ENCODE measurements at regions not wholly inside any gene's neighbourhood (a gene's known extent, or its start where the extent isn't known, plus 50 kb on each side); places are given as distances from the start of the nearest gene placed in this dataset.

GRCh38 chr4:73001885-73002284 is 67.6 kb downstream of the COX18 start:
- no peak for ATAC-seq
- no TSS peak for BruUV-seq (replicated peaks)

GRCh38 chr4:72997409-72997808 is 72.1 kb downstream of the COX18 start:
- H3K27me3 ChIP-seq (ENCODE audit: control insufficient read depth in 2 of 2, insufficient read depth in 2 of 2, low read length in 2 of 2), result 0 out of 5 replicates have a peak, but pooled peaks cover 2 to 4% of the 10 kb centered on the region in 2 experiments
- no peak overlapping the region for H2AFZ ChIP-seq (ENCODE audit: low read depth, low read length)
- 0% methylated on average over 3 of the region's 3 CpGs for whole genome bisulfite sequencing (ENCODE audit: insufficient coverage, low coverage, missing lambda C conversion rate)
- no peaks in the 10 kb centered on the region for H3K9me1 ChIP-seq (ENCODE audit: control insufficient read depth, insufficient read depth, low read length)
- ATAC-seq (no peak), FAIRE-seq (no peak), DNase-seq (ENCODE audit: extremely low read depth in 1 of 4, low spot score in 3 of 4) (no peak)
- ChIA-PET CTCF (ENCODE audit: low intra/inter-chr PET ratio) (no interaction called here), POLR2A (interaction anchor here (0.5 kb wide), 1 partner anchor 62 kb away, joined by 4 read pairs; no protein-coding TSS in a partner anchor)
- no peak overlapping the region for H3K4me3 ChIP-seq
- H3K79me2 ChIP-seq (ENCODE audit: control insufficient read depth, insufficient read depth, low read length), result no peaks in the 10 kb centered on the region
- no TSS peak for BruUV-seq (replicated peaks)
- intact Hi-C loops (cut with micrococcal nuclease) (no loop called here), in situ Hi-C loops (cut with MboI) (no loop called here)
- H3K9me3 ChIP-seq (replicated peaks; ENCODE audit: control insufficient read depth, insufficient read depth, low read depth, low read length), result no peaks in the 10 kb centered on the region
- no peaks in the 10 kb centered on the region for H3K36me3 ChIP-seq (ENCODE audit: control insufficient read depth, insufficient read depth, low read length)
- H3K4me2 ChIP-seq (ENCODE audit: insufficient read depth, low read length), result no peak overlapping the region
- no peak for TF ChIP-seq TRIM25 (IDR thresholded peaks at IDR 0.05; ENCODE audit: borderline replicate concordance)
- TF ChIP-seq NFIC (IDR thresholded peaks at IDR 0.05), result peak; percentile 43; the same call in 1 of the 2 replicates
- no peak for TF ChIP-seq CREB5 (CRISPR knock-in tag; IDR thresholded peaks at IDR 0.05)
- TF ChIP-seq ZNF583 (CRISPR knock-in tag; IDR thresholded peaks at IDR 0.05), result no peak
- no peak for TF ChIP-seq ETV6 (IDR thresholded peaks at IDR 0.05; ENCODE audit: borderline replicate concordance in 1 of 2, low read depth in 2 of 2, low read length in 1 of 2)
- no peak for TF ChIP-seq ETV6 (CRISPR knock-in tag; IDR thresholded peaks at IDR 0.05; ENCODE audit: borderline replicate concordance)
- H3K4me1 ChIP-seq (replicated peaks in 1 of 2; ENCODE audit: control insufficient read depth in 2 of 2, insufficient read depth in 2 of 2, low read length in 2 of 2), result no peaks in the 10 kb centered on the region
- H4K20me1 ChIP-seq (replicated peaks; ENCODE audit: control insufficient read depth, insufficient read depth, low read length), result no peaks in the 10 kb centered on the region
- no peak overlapping the region for H3K27ac ChIP-seq (ENCODE audit: extremely low read depth, low read depth, low read length)
- no peak overlapping the region for H3K9ac ChIP-seq (ENCODE audit: insufficient read depth in 1 of 2, low read depth in 2 of 2, low read length in 2 of 2)

More at GRCh38 chr4:73001885-73002284, 67.6 kb downstream of the COX18 start:
- in situ Hi-C loops (cut with MboI) (loop anchor here (25.0 kb wide), 1 partner anchor 1265 kb away; no protein-coding TSS in a partner anchor), intact Hi-C loops (cut with micrococcal nuclease) (no loop called here)
- no peaks in the 10 kb centered on the region for H3K36me3 ChIP-seq (ENCODE audit: control insufficient read depth, insufficient read depth, low read length)
- DNase-seq (ENCODE audit: extremely low read depth in 1 of 4, low spot score in 3 of 4) (no peak), FAIRE-seq (no peak)
- H3K27ac ChIP-seq (ENCODE audit: extremely low read depth, low read depth, low read length), result no peak overlapping the region
- H3K79me2 ChIP-seq (ENCODE audit: control insufficient read depth, insufficient read depth, low read length), result no peaks in the 10 kb centered on the region
- no peaks in the 10 kb centered on the region for H3K9me3 ChIP-seq (replicated peaks; ENCODE audit: control insufficient read depth, insufficient read depth, low read depth, low read length)
- no peaks in the 10 kb centered on the region for H3K4me1 ChIP-seq (replicated peaks in 1 of 2; ENCODE audit: control insufficient read depth in 2 of 2, insufficient read depth in 2 of 2, low read length in 2 of 2)
- no peak overlapping the region for H3K4me3 ChIP-seq
- H3K27me3 ChIP-seq (ENCODE audit: control insufficient read depth in 2 of 2, insufficient read depth in 2 of 2, low read length in 2 of 2), result peaks cover 0 to 2% of the 10 kb centered on the region in 2 experiments; a peak in 1 of 5 replicates
- TF ChIP-seq HNRNPH1 (optimal IDR thresholded peaks at IDR 0.05; ENCODE audit: low read depth, low read length) (no peak), ZNF740 (CRISPR knock-in tag; IDR thresholded peaks at IDR 0.05) (no peak), ZNF740 (tag; IDR thresholded peaks at IDR 0.05) (no peak), SMARCA5 (IDR thresholded peaks at IDR 0.05) (no peak), EZH2 (IDR thresholded peaks at IDR 0.05; ENCODE audit: borderline replicate concordance, low read depth, low read length) (no peak)
- H4K20me1 ChIP-seq (replicated peaks; ENCODE audit: control insufficient read depth, insufficient read depth, low read length), result no peaks in the 10 kb centered on the region
- H2AFZ ChIP-seq (ENCODE audit: low read depth, low read length), result no peak overlapping the region
- POLR2A ChIA-PET, result no interaction called here
- WGBS (ENCODE audit: insufficient coverage, low coverage, missing lambda C conversion rate), result 3% methylated on average over 2 of the region's 2 CpGs
- no peak overlapping the region for H3K9ac ChIP-seq (ENCODE audit: insufficient read depth in 1 of 2, low read depth in 2 of 2, low read length in 2 of 2)
- H3K4me2 ChIP-seq (ENCODE audit: insufficient read depth, low read length), result no peak overlapping the region
- H3K9me1 ChIP-seq (ENCODE audit: control insufficient read depth, insufficient read depth, low read length), result no peaks in the 10 kb centered on the region
- CTCF ChIA-PET (ENCODE audit: low intra/inter-chr PET ratio), result no interaction called here
